HepG2 (cell line): ENCODE measurements at regions not wholly inside any gene's neighbourhood (a gene's known extent, or its start where the extent isn't known, plus 50 kb on each side); places are given as distances from the start of the nearest gene placed in this dataset.

ENCODE experiments used
- ATAC-seq: fragments of 200-7000 bp; cut with Tn5 transposase; 3 replicates; pipeline ENCODE4 v1.9.1; 2020; ENCODE audit warnings: mild to moderate bottlenecking, moderate library complexity
- BruUV-seq: library from RNA; stranded (reverse); fragments of 400-500 nt; replicated peaks from 2 replicates; lab custom pipeline; 2021; lab: Mats Ljungman, UMichigan
- CTCF ChIA-PET: fragments of 300-600 bp; formaldehyde crosslinking; extraction: SDS; loops from one replicate; lab custom pipeline; 2021; ENCODE audit warnings: low total read pairs, inconsistent platforms, low intra/inter-chr PET ratio; lab: Yijun Ruan, JAX
- POLR2A ChIA-PET: fragments of 350-600 bp; sonication (Branson Sonifier 250); formaldehyde crosslinking; loops from one replicate; lab custom pipeline; 2020; ENCODE audit warnings: antibody characterized with exemption, inconsistent platforms; lab: Yijun Ruan, JAX
- DNase-seq: peaks from one replicate; pipeline ENCODE4 v3.0.0-alpha.2; 2015; ENCODE audit warnings: low spot score
- FAIRE-seq: peaks from 3 replicates; lab custom pipeline; 2011; peaks lifted over from hg19 to GRCh38; lab: Jason Lieb, UNC
- H2AFZ ChIP-seq: one replicate; pipeline ENCODE4 v1.6.1; 2011; ENCODE audit warnings: low read length, inconsistent platforms
- H3K27ac ChIP-seq: fragments of 300-600 bp; 3 replicates; pipeline ENCODE4 v1.8.0; 2011; ENCODE audit warnings: mixed run types, mild to moderate bottlenecking, mixed read lengths, low read length, inconsistent platforms; ENCODE audit not compliant: insufficient read depth; ENCODE audit errors: extremely low read length
- H3K27me3 ChIP-seq, 2 experiments: fragments of 200-600 bp in 1 of 2; 2 replicates in 1 of 2; 3 replicates in 1 of 2; pipeline versions ENCODE4 v1.6.0 to v1.8.0; 2011; ENCODE audit warnings: low read length in 2 of 2, mild to moderate bottlenecking in 2 of 2, moderate library complexity in 2 of 2, inconsistent platforms in 1 of 2; ENCODE audit not compliant: insufficient read depth in 2 of 2, control insufficient read depth in 1 of 2
- H3K36me3 ChIP-seq, 2 experiments: fragments of 200-600 bp in 1 of 2; replicated peaks in 1 of 2; 2 replicates in 1 of 2; 3 replicates in 1 of 2; pipeline versions ENCODE4 v1.5.1 to v1.8.0; 2011; ENCODE audit warnings: low read length in 2 of 2, inconsistent platforms in 1 of 2; ENCODE audit not compliant: insufficient read depth in 2 of 2, control insufficient read depth in 1 of 2
- H3K4me1 ChIP-seq: 2 replicates; pipeline ENCODE4 v1.5.1; 2012; ENCODE audit warnings: low read length, inconsistent platforms; ENCODE audit not compliant: insufficient read depth
- H3K4me2 ChIP-seq: 2 replicates; pipeline ENCODE4 v1.6.0; 2011; ENCODE audit warnings: low read depth, low read length, inconsistent platforms
- H3K4me3 ChIP-seq, 3 experiments: fragments of 200-600 bp in 1 of 3; sonication (generic), shearing (Covaris generic) in 1 of 3; replicated peaks in 1 of 3; 2 replicates each; pipeline ENCODE4 v1.5.1; 2011 to 2016; ENCODE audit warnings: low read length in 3 of 3, inconsistent platforms in 2 of 3, low read depth in 2 of 3, mild to moderate bottlenecking in 2 of 3, control low read depth in 1 of 3, mixed read lengths in 1 of 3; ENCODE audit not compliant: insufficient read depth in 1 of 3
- H3K79me2 ChIP-seq: one replicate; pipeline ENCODE4 v1.6.1; 2011; ENCODE audit warnings: low read length, inconsistent platforms; ENCODE audit not compliant: insufficient read depth
- H3K9ac ChIP-seq: 2 replicates; pipeline ENCODE4 v1.6.0; 2011; ENCODE audit warnings: mild to moderate bottlenecking, low read depth, low read length, inconsistent platforms; ENCODE audit not compliant: insufficient read depth
- H3K9me3 ChIP-seq: 2 replicates; pipeline ENCODE4 v1.5.1; 2012; ENCODE audit warnings: mild to moderate bottlenecking, low read length
- H4K20me1 ChIP-seq: 2 replicates; pipeline ENCODE4 v1.6.0; 2011; ENCODE audit warnings: inconsistent platforms, mild to moderate bottlenecking, low read length, moderate library complexity; ENCODE audit not compliant: insufficient read depth
- ELF1 ChIP-seq: sonication (generic); formaldehyde crosslinking; IDR thresholded peaks from 2 replicates; pipeline ENCODE4 v1.4.0; 2020; ENCODE audit warnings: missing genetic modification reagents
- JARID2 ChIP-seq: sonication (generic); formaldehyde crosslinking; IDR thresholded peaks from 2 replicates; pipeline ENCODE4 v1.8.1; 2023; ENCODE audit warnings: missing genetic modification reagents, inconsistent platforms; ENCODE audit not compliant: insufficient replicate concordance
- NFKBIZ ChIP-seq: IDR thresholded peaks from 2 replicates; pipeline ENCODE4 v1.6.1; 2018; ENCODE audit warnings: missing genetic modification reagents, missing compliant biosample characterization
- RARG ChIP-seq: sonication (generic); formaldehyde crosslinking; IDR thresholded peaks from 2 replicates; pipeline ENCODE4 v1.4.0; 2020; ENCODE audit warnings: low read depth, mild to moderate bottlenecking, missing genetic modification reagents
- RBM39 ChIP-seq: fragments of 200-400 bp; formaldehyde crosslinking; IDR thresholded peaks from one replicate; pipeline ENCODE4 v1.6.1; 2018; ENCODE audit warnings: antibody characterized with exemption, mild to moderate bottlenecking, low read depth, low read length; ENCODE audit not compliant: poor library complexity, severe bottlenecking
- TMF1 ChIP-seq: sonication (generic); formaldehyde crosslinking; IDR thresholded peaks from 2 replicates; pipeline ENCODE4 v1.8.1; 2022; ENCODE audit warnings: low read depth, missing genetic modification reagents
- ZNF235 ChIP-seq: sonication (generic); formaldehyde crosslinking; IDR thresholded peaks from 2 replicates; pipeline ENCODE4 v1.8.1; 2023; ENCODE audit warnings: mild to moderate bottlenecking, missing genetic modification reagents, borderline replicate concordance
- ZNF572 ChIP-seq: sonication (generic); formaldehyde crosslinking; IDR thresholded peaks from 2 replicates; pipeline ENCODE4 v1.5.1; 2020; ENCODE audit warnings: mild to moderate bottlenecking, missing genetic modification reagents
- ZNF576 ChIP-seq: sonication (generic); formaldehyde crosslinking; IDR thresholded peaks from 2 replicates; pipeline ENCODE4 v1.4.0; 2020; ENCODE audit warnings: mild to moderate bottlenecking, missing genetic modification reagents
- ZNF607 ChIP-seq: sonication (generic); formaldehyde crosslinking; IDR thresholded peaks from 2 replicates; pipeline ENCODE4 v1.5.1; 2020; ENCODE audit warnings: missing genetic modification reagents, mild to moderate bottlenecking, borderline replicate concordance
- ZSCAN25 ChIP-seq: sonication (generic); formaldehyde crosslinking; IDR thresholded peaks from 2 replicates; pipeline ENCODE4 v1.8.0; 2022; ENCODE audit warnings: mild to moderate bottlenecking, missing genetic modification reagents
- WGBS: methylation state at CpG from one replicate; pipeline ENCODE4 v1.1.6; 2017; ENCODE audit warnings: low lambda C conversion rate; 5-methylcytosine and 5-hydroxymethylcytosine counted together
- in situ Hi-C: cut with HindIII; loops from 2 replicates; pipeline ENCODE4 v1.10.0; 2017; ENCODE audit warnings: low pct_unique_long_range_greater_than_20kb; ENCODE audit not compliant: extremely low pct_ligation_motif_present
- intact Hi-C: fragments of 100-400 bp; cut with micrococcal nuclease; formaldehyde crosslinking; loops from one replicate; pipeline ENCODE4 v1.10.0; 2022; ENCODE audit not compliant: unreplicated experiment

GRCh38 chr15:81819924-81820635, 225.7 kb downstream of the MEX3B start:
- CTCF ChIA-PET: no interaction called here
- no peak for DNase-seq
- intact Hi-C loops: no loop called here

GRCh38 chr15:81814882-81815455, 230.8 kb downstream of the MEX3B start:
- Histone ChIP-seq H3K27me3 (no peaks in the 10 kb centered on the region; a peak in 1 of 5 replicates), H3K4me2 (no peak overlapping the region), H3K79me2 (no peaks in the 10 kb centered on the region), H3K36me3 (no peaks in the 10 kb centered on the region), H3K4me3 (no peak overlapping the region), H4K20me1 (no peaks in the 10 kb centered on the region), H3K9ac (no peak overlapping the region), H2AFZ (no peak overlapping the region), H3K27ac (no peak overlapping the region), H3K9me3 (no peaks in the 10 kb centered on the region)
- DNase-seq (no peak), FAIRE-seq (no peak), ATAC-seq (no peak)
- CTCF ChIA-PET: no interaction called here
- BruUV-seq: no TSS peak
- in situ Hi-C loops: no loop called here
- POLR2A ChIA-PET: no interaction called here
- intact Hi-C loops: no loop called here
- TF ChIP-seq TMF1 (CRISPR knock-in tag) (no peak), ZNF607 (CRISPR knock-in tag) (no peak), RARG (CRISPR knock-in tag) (no peak)
- TF ChIP-seq, all 625 proteins: peak for 0
- 41% methylated on average over 6 of the region's 7 CpGs for WGBS
- no peaks in the 10 kb centered on the region for H3K4me1 ChIP-seq

More at GRCh38 chr15:81819924-81820635, 225.7 kb downstream of the MEX3B start:
- ATAC-seq (no peak), FAIRE-seq (no peak)
- H3K36me3 ChIP-seq: no peaks in the 10 kb centered on the region
- no peak overlapping the region for H3K27ac ChIP-seq
- H4K20me1 ChIP-seq: no peaks in the 10 kb centered on the region
- WGBS: 3% methylated on average over 5 of the region's 5 CpGs
- no peak overlapping the region for H3K4me3 ChIP-seq
- no peaks in the 10 kb centered on the region for H3K9me3 ChIP-seq
- H2AFZ ChIP-seq: no peak overlapping the region
- no peak overlapping the region for H3K4me2 ChIP-seq
- in situ Hi-C loops: no loop called here
- no peaks in the 10 kb centered on the region for H3K79me2 ChIP-seq
- H3K4me1 ChIP-seq: no peaks in the 10 kb centered on the region
- POLR2A ChIA-PET: no interaction called here
- H3K27me3 ChIP-seq: no peaks in the 10 kb centered on the region
- BruUV-seq: no TSS peak
- no peak overlapping the region for H3K9ac ChIP-seq
- TF ChIP-seq ZNF576 (CRISPR knock-in tag): no peak
- no peak for TF ChIP-seq ELF1
- no peak for TF ChIP-seq RBM39
- no peak for TF ChIP-seq JARID2 (CRISPR knock-in tag)
- TF ChIP-seq ZNF235 (CRISPR knock-in tag): no peak
- no peak for TF ChIP-seq ZNF572
- no peak for TF ChIP-seq NFKBIZ (CRISPR knock-in tag)
- no peak for TF ChIP-seq ZSCAN25 (CRISPR knock-in tag)
- TF ChIP-seq, all 625 proteins: peak for 0
